ENCODE measurements at regions not wholly inside any gene's neighbourhood (a gene's known extent, or its start where the extent isn't known, plus 50 kb on each side); places are given as distances from the start of the nearest gene placed in this dataset.

- DNase-seq (ENCODE audit: extremely low read depth in 1 of 2, low read depth in 1 of 2) = no peak
Observed at GRCh38 chr4:14284578-14284977, 657.1 kb upstream of the BOD1L1 start.

GRCh38 chr4:14289708-14290107 lies 662.2 kb upstream of the BOD1L1 start:
- DNase-seq (ENCODE audit: extremely low read depth in 1 of 2, low read depth in 1 of 2) = no peak

- DNase-seq (ENCODE audit: extremely low read depth in 1 of 2, low read depth in 1 of 2) = no peak
Observed at GRCh38 chr4:14293582-14293981, 666.1 kb upstream of the BOD1L1 start.

- no peak for DNase-seq (ENCODE audit: extremely low read depth in 1 of 2, low read depth in 1 of 2)
Observed at GRCh38 chr4:14294611-14295010, 667.1 kb upstream of the BOD1L1 start.

- DNase-seq (ENCODE audit: extremely low read depth in 1 of 2, low read depth in 1 of 2) = no peak
Observed at GRCh38 chr4:14299166-14299565, 671.6 kb upstream of the BOD1L1 start.

- no peak for DNase-seq (ENCODE audit: extremely low read depth in 1 of 2, low read depth in 1 of 2)
Observed at GRCh38 chr4:14302021-14302420, 674.5 kb upstream of the BOD1L1 start.

- DNase-seq (ENCODE audit: extremely low read depth in 1 of 2, low read depth in 1 of 2) = no peak
Observed at GRCh38 chr4:14303856-14304255, 676.3 kb upstream of the BOD1L1 start.

- DNase-seq (ENCODE audit: extremely low read depth in 1 of 2, low read depth in 1 of 2) = no peak
Observed at GRCh38 chr4:14308229-14308651, 680.7 kb upstream of the BOD1L1 start.

- no peak for DNase-seq (ENCODE audit: extremely low read depth in 1 of 2, low read depth in 1 of 2)
Observed at GRCh38 chr4:14309431-14309830, 681.9 kb upstream of the BOD1L1 start.

- DNase-seq (ENCODE audit: extremely low read depth in 1 of 2, low read depth in 1 of 2) = no peak
Observed at GRCh38 chr4:14313757-14314156, 686.2 kb upstream of the BOD1L1 start.

- no peak for DNase-seq (ENCODE audit: extremely low read depth in 1 of 2, low read depth in 1 of 2)
Observed at GRCh38 chr4:14315129-14315528, 687.2 kb upstream of the CPEB2 start.

- no peak for DNase-seq (ENCODE audit: extremely low read depth in 1 of 2, low read depth in 1 of 2)
Observed at GRCh38 chr4:14317351-14317750, 684.9 kb upstream of the CPEB2 start.

- DNase-seq (ENCODE audit: extremely low read depth in 1 of 2, low read depth in 1 of 2) = no peak
Observed at GRCh38 chr4:14318671-14319070, 683.6 kb upstream of the CPEB2 start.

- no peak for DNase-seq (ENCODE audit: extremely low read depth in 1 of 2, low read depth in 1 of 2)
Observed at GRCh38 chr4:14321723-14322122, 680.6 kb upstream of the CPEB2 start.

- no peak for DNase-seq (ENCODE audit: extremely low read depth in 1 of 2, low read depth in 1 of 2)
Observed at GRCh38 chr4:14323191-14323590, 679.1 kb upstream of the CPEB2 start.

GRCh38 chr4:14329228-14329627 lies 673.1 kb upstream of the CPEB2 start:
- DNase-seq (ENCODE audit: extremely low read depth in 1 of 2, low read depth in 1 of 2) = no peak

GRCh38 chr4:14333616-14334015 lies 668.7 kb upstream of the CPEB2 start:
- DNase-seq (ENCODE audit: extremely low read depth in 1 of 2, low read depth in 1 of 2) = no peak

GRCh38 chr4:14334166-14334565 lies 668.1 kb upstream of the CPEB2 start:
- no peak for DNase-seq (ENCODE audit: extremely low read depth in 1 of 2, low read depth in 1 of 2)

GRCh38 chr4:14335872-14336271 lies 666.4 kb upstream of the CPEB2 start:
- DNase-seq (ENCODE audit: extremely low read depth in 1 of 2, low read depth in 1 of 2) = no peak

- DNase-seq (ENCODE audit: extremely low read depth in 1 of 2, low read depth in 1 of 2) = no peak
Observed at GRCh38 chr4:14336656-14337055, 665.6 kb upstream of the CPEB2 start.

GRCh38 chr4:14337892-14338584 lies 664.2 kb upstream of the CPEB2 start:
- no peak for DNase-seq (ENCODE audit: extremely low read depth in 1 of 2, low read depth in 1 of 2)

- DNase-seq (ENCODE audit: extremely low read depth in 1 of 2, low read depth in 1 of 2) = no peak
Observed at GRCh38 chr4:14338585-14339265, 663.6 kb upstream of the CPEB2 start.

- no peak for DNase-seq (ENCODE audit: extremely low read depth in 1 of 2, low read depth in 1 of 2)
Observed at GRCh38 chr4:14339715-14340114, 662.6 kb upstream of the CPEB2 start.

Measured in stimulated activated CD8-positive, alpha-beta memory T cell treated with anti-CD3 and anti-CD28 coated beads, Interleukin-7, amount 100 ng/mL, for 48 hours (primary cell).